PC-9 (cell line): ENCODE measurements at regions not wholly inside any gene's neighbourhood (a gene's known extent, or its start where the extent isn't known, plus 50 kb on each side); places are given as distances from the start of the nearest gene placed in this dataset.
"Not testable (repeated sequence)": the region's sequence is repeated elsewhere in the genome, so short reads cannot be mapped to it uniquely, and the experiment has no call there.

ENCODE experiments used
- BruUV-seq: library from RNA; stranded (reverse); fragments of 400-500 nt; replicated peaks from 2 replicates; lab custom pipeline; 2021; lab: Mats Ljungman, UMichigan
- CTCF ChIA-PET: fragments of 300-600 bp; sonication (Branson Sonifier 250); formaldehyde crosslinking; loops from one replicate; lab custom pipeline; 2022; ENCODE audit warnings: antibody characterized with exemption; lab: Charles Lee
- POLR2A ChIA-PET: fragments of 300-600 bp; sonication (Branson Sonifier 250); formaldehyde crosslinking; loops from one replicate; lab custom pipeline; 2022; ENCODE audit warnings: antibody characterized with exemption; ENCODE audit not compliant: unreplicated experiment; lab: Charles Lee
- DNase-seq, 2 experiments: peaks; one replicate each; pipeline versions ENCODE4 v3.0.0 to v3.0.0-alpha.2; 2015 to 2022; ENCODE audit warnings: mixed read lengths in 1 of 2
- H2AFZ ChIP-seq: fragments of 200-600 bp; sonication (generic); 2 replicates; pipeline ENCODE4 v1.8.1; 2017; ENCODE audit warnings: antibody characterized with exemption
- H3F3A ChIP-seq: fragments of 200-600 bp; sonication (generic); 2 replicates; pipeline ENCODE4 v1.8.1; 2017; ENCODE audit warnings: antibody characterized with exemption, mild to moderate bottlenecking, low read depth; ENCODE audit not compliant: insufficient read depth
- H3K27ac ChIP-seq: fragments of 200-600 bp; sonication (generic); 2 replicates; pipeline ENCODE4 v1.6.1; 2016; ENCODE audit warnings: mixed run types
- H3K27me3 ChIP-seq: fragments of 200-600 bp; sonication (generic); 2 replicates; pipeline ENCODE4 v1.6.1; 2016; ENCODE audit warnings: low read depth, mixed run types; ENCODE audit not compliant: insufficient read depth
- H3K36me3 ChIP-seq: fragments of 200-600 bp; sonication (generic); 2 replicates; pipeline ENCODE4 v1.6.1; 2016; ENCODE audit warnings: low read depth, mixed run types
- H3K4me1 ChIP-seq: fragments of 200-600 bp; sonication (generic); replicated peaks from 2 replicates; pipeline ENCODE4 v1.6.1; 2016; ENCODE audit warnings: mixed run types; ENCODE audit not compliant: insufficient read depth
- H3K4me2 ChIP-seq: fragments of 200-600 bp; sonication (generic); 2 replicates; pipeline ENCODE4 v1.6.1; 2017; ENCODE audit warnings: mixed run types
- H3K4me3 ChIP-seq: fragments of 200-600 bp; sonication (generic); 2 replicates; pipeline ENCODE4 v1.6.1; 2016; ENCODE audit warnings: mixed run types
- H3K79me2 ChIP-seq: fragments of 200-600 bp; sonication (generic); 2 replicates; pipeline ENCODE4 v1.6.1; 2017; ENCODE audit warnings: low read depth, mixed run types
- H3K9me2 ChIP-seq: fragments of 200-600 bp; sonication (generic); 2 replicates; pipeline ENCODE4 v1.8.1; 2017; ENCODE audit warnings: mild to moderate bottlenecking; ENCODE audit not compliant: insufficient read depth
- H3K9me3 ChIP-seq: fragments of 200-600 bp; sonication (generic); 2 replicates; pipeline ENCODE4 v1.8.1; 2016; ENCODE audit warnings: low read depth; ENCODE audit not compliant: insufficient read depth
- H4K20me1 ChIP-seq: fragments of 200-600 bp; sonication (generic); 2 replicates; pipeline ENCODE4 v1.8.1; 2017; ENCODE audit not compliant: insufficient read depth
- CTCF ChIP-seq: fragments of 200-600 bp; sonication (generic); conservative IDR thresholded peaks from 2 replicates; pipeline ENCODE4 v1.6.1; 2017; ENCODE audit warnings: mixed run types, antibody characterized with exemption, mild to moderate bottlenecking, moderate library complexity
- EZH2 ChIP-seq: fragments of 200-600 bp; sonication (generic); IDR thresholded peaks from 2 replicates; pipeline ENCODE4 v1.8.0; 2017; ENCODE audit warnings: antibody characterized with exemption, low read depth
- intact Hi-C: fragments of 100-400 bp; cut with micrococcal nuclease; formaldehyde crosslinking; loops from one replicate; pipeline ENCODE4 v1.10.0; 2022; ENCODE audit not compliant: unreplicated experiment

GRCh38 chr4:181119186-181119585 is 1124.0 kb upstream of the TENM3 start:
- TF ChIP-seq EZH2, result no peak
- no peak for TF ChIP-seq CTCF
- H3K9me2 ChIP-seq, result no peaks in the 10 kb centered on the region
- H3K27me3 ChIP-seq, result no peaks in the 10 kb centered on the region
- no peaks in the 10 kb centered on the region for H3K4me1 ChIP-seq
- H3K36me3 ChIP-seq, result no peaks in the 10 kb centered on the region
- H3F3A ChIP-seq, result no peaks in the 10 kb centered on the region
- no TSS peak for BruUV-seq
- ChIA-PET CTCF (no interaction called here), POLR2A (no interaction called here)
- H2AFZ ChIP-seq, result no peak overlapping the region
- no peaks in the 10 kb centered on the region for H4K20me1 ChIP-seq
- intact Hi-C loops, result no loop called here
- no peak overlapping the region for H3K27ac ChIP-seq
- H3K4me2 ChIP-seq, result no peak overlapping the region
- no peak for DNase-seq
- H3K79me2 ChIP-seq, result no peaks in the 10 kb centered on the region
- no peak overlapping the region for H3K4me3 ChIP-seq
- H3K9me3 ChIP-seq, result no peaks in the 10 kb centered on the region

- TF ChIP-seq CTCF (no peak), EZH2 (no peak)
- H3K27me3 ChIP-seq, result no peaks in the 10 kb centered on the region
- H3K9me3 ChIP-seq, result no peaks in the 10 kb centered on the region
- no TSS peak for BruUV-seq
- no peaks in the 10 kb centered on the region for H3K36me3 ChIP-seq
- DNase-seq, result no peak
- H4K20me1 ChIP-seq, result no peaks in the 10 kb centered on the region
- no peaks in the 10 kb centered on the region for H3K79me2 ChIP-seq
- H3K4me2 ChIP-seq, result no peak overlapping the region
- H3K9me2 ChIP-seq, result no peaks in the 10 kb centered on the region
- no peaks in the 10 kb centered on the region for H3F3A ChIP-seq
- ChIA-PET POLR2A (no interaction called here), CTCF (no interaction called here)
- no peak overlapping the region for H3K27ac ChIP-seq
- H2AFZ ChIP-seq, result no peak overlapping the region
- H3K4me3 ChIP-seq, result no peak overlapping the region
- intact Hi-C loops, result no loop called here
- H3K4me1 ChIP-seq, result no peaks in the 10 kb centered on the region
These were observed 1121.5 kb upstream of the TENM3 start for GRCh38 chr4:181121733-181122132.

GRCh38 chr4:181127171-181127570 is 1116.0 kb upstream of the TENM3 start:
- Histone ChIP-seq H2AFZ (no peak overlapping the region), H3K4me3 (no peak overlapping the region), H3K9me3 (no peaks in the 10 kb centered on the region), H3K4me1 (no peaks in the 10 kb centered on the region), H3K27me3 (no peaks in the 10 kb centered on the region), H3K27ac (no peak overlapping the region), H3K9me2 (no peaks in the 10 kb centered on the region), H4K20me1 (no peaks in the 10 kb centered on the region), H3K79me2 (no peaks in the 10 kb centered on the region), H3F3A (no peaks in the 10 kb centered on the region), H3K4me2 (no peak overlapping the region), H3K36me3 (no peaks in the 10 kb centered on the region)
- intact Hi-C loops, result no loop called here
- no peak for DNase-seq
- CTCF ChIA-PET, result no interaction called here
- POLR2A ChIA-PET, result no interaction called here
- BruUV-seq, result no TSS peak
- no peak for TF ChIP-seq EZH2

GRCh38 chr4:181130317-181130716 is 1112.9 kb upstream of the TENM3 start:
- CTCF ChIA-PET, result not testable (repeated sequence)

More at GRCh38 chr4:181130317-181130716, 1112.9 kb upstream of the TENM3 start:
- H3K4me1 ChIP-seq, DNase-seq, BruUV-seq, H4K20me1 ChIP-seq, H3K27ac ChIP-seq, H3K4me2 ChIP-seq, H3K9me3 ChIP-seq, intact Hi-C loops, H3K4me3 ChIP-seq, H3K36me3 ChIP-seq, H3K79me2 ChIP-seq, H3K27me3 ChIP-seq, POLR2A ChIA-PET, H3F3A ChIP-seq, H3K9me2 ChIP-seq, H2AFZ ChIP-seq: not testable (repeated sequence)
